Neural cell (in vitro differentiated cells): ENCODE measurements at regions not wholly inside any gene's neighbourhood (a gene's known extent, or its start where the extent isn't known, plus 50 kb on each side); places are given as distances from the start of the nearest gene placed in this dataset.

Experiments
- H2AFZ ChIP-seq: fragments of 200-600, 300-800 bp; sonication (generic), shearing (Covaris generic); 2 replicates; pipeline ENCODE4 v1.6.0; 2014; ENCODE audit warnings: low read depth, mild to moderate bottlenecking, antibody characterized with exemption, low read length, moderate library complexity
- H3F3A ChIP-seq: fragments of 200-600 bp; shearing (Covaris generic); 2 replicates; pipeline ENCODE4 v1.6.1; 2016; ENCODE audit warnings: mild to moderate bottlenecking, moderate library complexity, mixed read lengths, antibody characterized with exemption, low read length; ENCODE audit not compliant: insufficient read depth, poor library complexity, severe bottlenecking
- H3K27ac ChIP-seq: fragments of 200-600, 300-800 bp; sonication (generic), shearing (Covaris generic); 2 replicates; pipeline ENCODE4 v1.5.1; 2014; ENCODE audit warnings: mild to moderate bottlenecking, low read length, moderate library complexity
- H3K27me3 ChIP-seq: fragments of 300-800, 200-600 bp; sonication (generic), shearing (Covaris generic); 2 replicates; pipeline ENCODE4 v1.6.0; 2014; ENCODE audit warnings: mild to moderate bottlenecking, low read depth, low read length, moderate library complexity; ENCODE audit not compliant: insufficient read depth
- H3K36me3 ChIP-seq: fragments of 300-800, 200-600 bp; sonication (generic), shearing (Covaris generic); 2 replicates; pipeline ENCODE4 v1.5.1; 2014; ENCODE audit warnings: mild to moderate bottlenecking, antibody characterized with exemption, low read length, moderate library complexity; ENCODE audit not compliant: insufficient read depth
- H3K4me2 ChIP-seq: fragments of 300-800, 200-600 bp; sonication (generic), shearing (Covaris generic); 2 replicates; pipeline ENCODE4 v1.6.0; 2014; ENCODE audit warnings: mild to moderate bottlenecking, low read length
- H3K4me3 ChIP-seq: fragments of 300-800, 200-600 bp; sonication (generic), shearing (Covaris generic); 2 replicates; pipeline ENCODE4 v1.5.1; 2014; ENCODE audit warnings: mild to moderate bottlenecking, low read length, moderate library complexity
- H3K79me2 ChIP-seq: fragments of 200-600 bp; shearing (Covaris generic); replicated peaks from 2 replicates; pipeline ENCODE4 v1.6.0; 2014; ENCODE audit warnings: mild to moderate bottlenecking, low read length, moderate library complexity; ENCODE audit not compliant: insufficient read depth
- H3K9ac ChIP-seq: fragments of 300-800, 200-600 bp; sonication (generic), shearing (Covaris generic); 2 replicates; pipeline ENCODE4 v1.6.1; 2016; ENCODE audit warnings: mild to moderate bottlenecking, low read length, mixed read lengths
- H3K9me2 ChIP-seq: fragments of 200-600 bp; shearing (Covaris generic); 2 replicates; pipeline ENCODE4 v1.6.1; 2016; ENCODE audit warnings: mild to moderate bottlenecking, low read length, mixed read lengths; ENCODE audit not compliant: insufficient read depth
- H3K9me3 ChIP-seq: fragments of 200-600, 300-800 bp; sonication (generic), shearing (Covaris generic); 2 replicates; pipeline ENCODE4 v1.6.1; 2016; ENCODE audit warnings: mild to moderate bottlenecking, mixed run types, low read length, moderate library complexity, mixed read lengths
- H4K20me1 ChIP-seq: fragments of 200-600 bp; shearing (Covaris generic); 2 replicates; pipeline ENCODE4 v1.6.1; 2016; ENCODE audit warnings: mild to moderate bottlenecking, mixed run types; ENCODE audit not compliant: insufficient read depth
- CTCF ChIP-seq: fragments of 450-650 bp; IDR thresholded peaks from 2 replicates; pipeline ENCODE4 v1.5.1; 2014; ENCODE audit warnings: antibody characterized with exemption, mild to moderate bottlenecking, moderate library complexity; ENCODE audit not compliant: poor library complexity, severe bottlenecking
- EP300 ChIP-seq: fragments of 450-650 bp; conservative IDR thresholded peaks from 2 replicates; pipeline ENCODE4 v1.6.1; 2014; ENCODE audit warnings: antibody characterized with exemption, mild to moderate bottlenecking, moderate library complexity; ENCODE audit not compliant: poor library complexity, severe bottlenecking
- EZH2 ChIP-seq: fragments of 200-600, 300-800 bp; shearing (Covaris generic), sonication (generic); IDR thresholded peaks from 2 replicates; pipeline ENCODE4 v1.6.1; 2014; ENCODE audit warnings: antibody characterized with exemption, low read length, borderline replicate concordance, mild to moderate bottlenecking; ENCODE audit not compliant: insufficient read depth, poor library complexity, severe bottlenecking
- MXI1 ChIP-seq: fragments of 450-650 bp; conservative IDR thresholded peaks from 2 replicates; pipeline ENCODE4 v1.6.1; 2014; ENCODE audit warnings: antibody characterized with exemption, mild to moderate bottlenecking; ENCODE audit not compliant: poor library complexity, severe bottlenecking
- POLR2AphosphoS5 ChIP-seq: IDR thresholded peaks from 2 replicates; pipeline ENCODE4 v1.6.1; 2012
- RAD21 ChIP-seq: fragments of 450-650 bp; conservative IDR thresholded peaks from 2 replicates; pipeline ENCODE4 v1.6.1; 2014; ENCODE audit warnings: antibody characterized with exemption, mild to moderate bottlenecking, moderate library complexity
- REST ChIP-seq: IDR thresholded peaks from 2 replicates; pipeline ENCODE4 v1.6.1; 2012; ENCODE audit warnings: borderline replicate concordance
- SMC3 ChIP-seq: fragments of 450-650 bp; conservative IDR thresholded peaks from 2 replicates; pipeline ENCODE4 v1.6.1; 2014; ENCODE audit warnings: antibody characterized with exemption, mild to moderate bottlenecking, moderate library complexity; ENCODE audit not compliant: poor library complexity
- TAF1 ChIP-seq: IDR thresholded peaks from 2 replicates; pipeline ENCODE4 v1.6.1; 2012; ENCODE audit warnings: low read depth

GRCh38 chr18:11383381-11383780 is 226.0 kb upstream of the SLC35G4 start:
- Histone ChIP-seq H3K27ac (no peak overlapping the region), H3K9me3 (no peaks in the 10 kb centered on the region), H2AFZ (no peak overlapping the region), H3K4me2 (no peak overlapping the region), H3K9me2 (no peaks in the 10 kb centered on the region), H3F3A (no peaks in the 10 kb centered on the region), H3K36me3 (no peaks in the 10 kb centered on the region), H3K27me3 (no peaks in the 10 kb centered on the region), H4K20me1 (no peaks in the 10 kb centered on the region), H3K9ac (no peak overlapping the region), H3K4me3 (no peak overlapping the region), H3K79me2 (no peaks in the 10 kb centered on the region)
- TF ChIP-seq MXI1 (no peak), EP300 (no peak), RAD21 (no peak), EZH2 (no peak), TAF1 (no peak), POLR2AphosphoS5 (no peak), REST (no peak), SMC3 (no peak), CTCF (no peak)

- Histone ChIP-seq H4K20me1 (no peaks in the 10 kb centered on the region), H3K27ac (no peak overlapping the region), H3K9ac (no peak overlapping the region), H3K27me3 (no peaks in the 10 kb centered on the region), H3K4me2 (no peak overlapping the region), H3K36me3 (no peaks in the 10 kb centered on the region), H3K9me2 (no peaks in the 10 kb centered on the region), H3K9me3 (no peaks in the 10 kb centered on the region), H3K4me3 (no peak overlapping the region), H3F3A (no peaks in the 10 kb centered on the region), H2AFZ (no peak overlapping the region), H3K79me2 (no peaks in the 10 kb centered on the region)
- TF ChIP-seq EP300, result no peak
- TF ChIP-seq TAF1, result no peak
- TF ChIP-seq SMC3, result no peak
- TF ChIP-seq MXI1, result no peak
- no peak for TF ChIP-seq REST
- TF ChIP-seq POLR2AphosphoS5, result no peak
- TF ChIP-seq CTCF, result no peak
- TF ChIP-seq RAD21, result no peak
- no peak for TF ChIP-seq EZH2
Measured at GRCh38 chr18:11380968-11381367, 228.4 kb upstream of the SLC35G4 start.
